Activated CD4-positive, alpha-beta memory T cell treated with anti-CD3 and anti-CD28 coated beads, Interleukin-2, amount 10 ng/mL, durations not matched to agents 7 days and 5 days (primary cell): ENCODE measurements at regions not wholly inside any gene's neighbourhood (a gene's known extent, or its start where the extent isn't known, plus 50 kb on each side); places are given as distances from the start of the nearest gene placed in this dataset.

Experiments
- CTCF ChIA-PET: fragments of 350-600 bp; sonication (Branson Sonifier 250); formaldehyde crosslinking; loops from one replicate; lab custom pipeline; 2021; ENCODE audit warnings: antibody characterized with exemption, inconsistent platforms; lab: Charles Lee
- POLR2A ChIA-PET: fragments of 350-600 bp; sonication (Branson Sonifier 250); formaldehyde crosslinking; loops from one replicate; lab custom pipeline; 2021; ENCODE audit warnings: antibody characterized with exemption; lab: Charles Lee
- DNase-seq: peaks from one replicate; pipeline ENCODE4 v3.0.0-alpha.2; 2020
- H3K27ac Mint-ChIP-seq: one replicate; pipeline ENCODE4 v1.8.0; 2021; ENCODE audit warnings: mild to moderate bottlenecking, mixed read lengths
- H3K27me3 Mint-ChIP-seq: one replicate; pipeline ENCODE4 v1.8.0; 2021; ENCODE audit warnings: mixed read lengths
- H3K36me3 Mint-ChIP-seq: one replicate; pipeline ENCODE4 v1.8.0; 2021; ENCODE audit warnings: low read depth, mixed read lengths
- H3K4me1 Mint-ChIP-seq: one replicate; pipeline ENCODE4 v1.8.0; 2021; ENCODE audit warnings: mixed read lengths
- H3K4me3 Mint-ChIP-seq: one replicate; pipeline ENCODE4 v1.8.0; 2021; ENCODE audit warnings: mild to moderate bottlenecking, mixed read lengths
- H3K9me3 Mint-ChIP-seq: one replicate; pipeline ENCODE4 v1.8.0; 2021; ENCODE audit warnings: mixed read lengths

GRCh38 chr15:39290711-39291435, 290.0 kb upstream of the THBS1 start:
- Mint-ChIP-seq H3K9me3 (no peaks in the 10 kb centered on the region), H3K4me3 (no peak overlapping the region), H3K4me1 (no peaks in the 10 kb centered on the region), H3K27me3 (peaks cover 26% of the 10 kb centered on the region), H3K36me3 (no peaks in the 10 kb centered on the region), H3K27ac (no peak overlapping the region)
- ChIA-PET CTCF (interaction anchor here (0.5 kb wide), 1 partner anchor 367 kb away, joined by 3 read pairs; no protein-coding TSS in a partner anchor), POLR2A (no interaction called here)
- no peak for DNase-seq

DNA sequence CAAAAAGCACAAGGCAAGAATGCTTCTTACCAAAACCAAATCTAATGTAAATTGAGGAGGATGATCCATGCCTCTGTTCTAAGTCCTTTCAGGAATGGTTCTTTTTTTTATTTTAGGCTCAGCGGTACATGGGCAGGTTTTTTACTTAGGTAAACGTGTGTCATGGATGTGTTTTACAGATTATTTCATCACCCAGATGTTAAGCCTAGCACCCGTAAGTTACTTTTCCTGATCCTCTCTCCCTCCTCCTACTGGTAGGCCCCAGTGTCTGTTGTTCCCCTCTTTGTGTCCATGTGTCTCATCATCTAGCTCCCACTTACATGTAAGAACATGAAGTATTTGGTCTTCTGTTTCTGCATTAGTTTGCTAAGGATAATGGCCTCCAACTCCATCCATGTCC, 289.2 kb upstream of the THBS1 start:
- Mint-ChIP-seq H3K9me3 (no peaks in the 10 kb centered on the region), H3K27ac (no peak overlapping the region), H3K36me3 (no peaks in the 10 kb centered on the region), H3K27me3 (peaks cover 18% of the 10 kb centered on the region), H3K4me1 (no peaks in the 10 kb centered on the region), H3K4me3 (no peak overlapping the region)
- CTCF ChIA-PET, result no interaction called here
- POLR2A ChIA-PET, result no interaction called here
- DNase-seq, result no peak

- Mint-ChIP-seq H3K27me3 (peaks cover 18% of the 10 kb centered on the region), H3K36me3 (no peaks in the 10 kb centered on the region), H3K4me1 (no peaks in the 10 kb centered on the region), H3K9me3 (no peaks in the 10 kb centered on the region), H3K27ac (no peak overlapping the region), H3K4me3 (no peak overlapping the region)
- ChIA-PET POLR2A (no interaction called here), CTCF (no interaction called here)
- no peak for DNase-seq
Observed at GRCh38 chr15:39296955-39297354, 283.9 kb upstream of the THBS1 start.

DNA sequence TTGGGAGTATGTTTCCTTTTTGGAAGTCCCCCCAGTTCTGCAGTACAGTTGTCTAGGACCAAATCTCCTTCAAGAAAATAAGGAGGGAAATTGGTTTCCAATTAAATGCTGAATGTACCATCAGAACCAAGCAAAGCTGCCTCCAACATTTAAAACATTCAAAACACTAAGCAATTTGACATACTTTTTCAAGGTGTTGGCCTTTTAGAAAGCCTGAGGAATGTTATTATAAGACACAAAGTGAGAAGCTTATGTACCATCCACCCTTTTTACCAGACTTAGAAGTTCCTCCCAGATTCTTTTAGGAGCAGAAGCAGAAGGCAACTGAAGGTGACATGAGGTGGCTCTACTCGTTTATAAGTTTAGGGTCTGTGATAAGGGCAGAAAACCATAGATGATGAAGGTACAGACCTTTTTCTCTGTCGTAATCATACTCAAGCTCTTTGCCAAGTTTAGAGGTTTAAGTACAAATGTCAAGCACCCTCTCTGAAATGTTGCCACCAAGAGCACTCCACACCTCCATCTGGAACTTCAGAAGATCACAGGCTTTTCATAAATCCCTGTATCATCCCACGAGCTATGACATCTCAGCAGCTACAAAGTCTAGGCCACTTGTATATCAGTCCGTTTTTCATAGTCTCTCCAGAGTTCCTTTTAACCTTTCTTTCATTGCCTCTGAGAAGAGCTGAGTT, 282.5 kb upstream of the THBS1 start:
- POLR2A ChIA-PET, result no interaction called here
- Mint-ChIP-seq H3K4me3 (no peak overlapping the region), H3K27ac (no peak overlapping the region), H3K9me3 (no peaks in the 10 kb centered on the region), H3K4me1 (no peaks in the 10 kb centered on the region), H3K36me3 (no peaks in the 10 kb centered on the region), H3K27me3 (peaks cover 27% of the 10 kb centered on the region)
- CTCF ChIA-PET, result no interaction called here
- DNase-seq, result no peak

DNA sequence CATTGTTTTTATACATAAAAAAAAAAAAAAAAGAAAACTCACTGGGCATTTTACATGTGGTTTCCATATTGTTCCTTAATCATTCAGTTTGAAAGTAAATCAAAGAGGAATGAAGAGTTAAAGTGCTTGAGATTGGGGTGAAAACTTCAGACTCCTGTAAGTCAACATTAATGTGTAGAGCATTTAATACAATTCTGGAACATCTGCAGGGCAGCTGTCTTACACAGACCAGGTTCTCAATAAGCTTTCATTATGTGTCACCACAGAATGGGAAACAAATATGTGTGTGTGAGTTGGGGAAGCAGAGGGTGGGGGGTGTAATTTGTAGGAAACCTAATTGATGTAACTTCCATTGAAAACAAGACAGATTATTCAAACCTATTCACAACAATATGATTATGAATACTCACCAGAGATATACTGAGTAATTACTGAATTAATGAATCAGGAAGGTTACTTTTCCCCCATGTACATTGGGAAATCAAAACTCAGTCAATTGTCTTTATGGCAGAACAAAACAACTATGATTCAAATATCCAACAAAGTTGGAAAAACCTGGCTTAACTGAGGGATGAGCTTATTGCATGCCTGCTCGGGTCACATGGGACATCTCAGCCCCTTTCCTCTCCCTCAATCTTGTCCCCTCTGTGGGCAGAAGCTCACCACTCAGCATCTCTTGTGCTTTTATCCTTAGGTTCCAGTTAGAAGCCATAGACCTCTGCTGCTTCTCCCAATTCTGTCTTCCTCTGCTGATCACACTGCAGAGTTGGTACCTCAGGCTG, 281.2 kb upstream of the THBS1 start:
- peaks cover 27% of the 10 kb centered on the region for H3K27me3 Mint-ChIP-seq
- no peak for DNase-seq
- H3K9me3 Mint-ChIP-seq, result no peaks in the 10 kb centered on the region
- H3K4me1 Mint-ChIP-seq, result no peaks in the 10 kb centered on the region
- CTCF ChIA-PET, result no interaction called here
- no peak overlapping the region for H3K4me3 Mint-ChIP-seq
- no peaks in the 10 kb centered on the region for H3K36me3 Mint-ChIP-seq
- no peak overlapping the region for H3K27ac Mint-ChIP-seq
- POLR2A ChIA-PET, result no interaction called here

GRCh38 chr15:39300451-39301153, 280.3 kb upstream of the THBS1 start:
- POLR2A ChIA-PET, result no interaction called here
- H3K27me3 Mint-ChIP-seq, result peaks cover 28% of the 10 kb centered on the region
- H3K36me3 Mint-ChIP-seq, result no peaks in the 10 kb centered on the region

DNA sequence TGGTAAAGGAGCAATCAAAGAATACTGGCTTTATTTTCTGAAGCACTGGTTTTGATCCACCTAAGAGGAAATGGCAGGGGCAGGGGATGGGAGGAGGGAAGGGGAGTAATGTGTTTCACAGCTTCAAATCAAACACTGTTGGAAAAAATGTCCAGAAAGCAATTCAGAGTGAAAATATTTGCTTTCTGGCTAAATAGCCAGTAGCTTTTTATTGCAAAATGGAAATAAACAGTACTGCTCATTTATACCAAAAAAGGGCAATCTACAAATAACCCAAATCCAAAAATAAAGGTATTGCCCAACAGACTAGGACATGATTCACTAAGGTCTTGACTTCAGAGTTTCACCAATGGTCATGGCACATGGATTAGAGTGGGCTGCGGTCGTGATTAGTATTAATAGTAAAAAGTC, 279.3 kb upstream of the THBS1 start:
- no peak for DNase-seq
- H3K4me3 Mint-ChIP-seq, result no peak overlapping the region
- no peaks in the 10 kb centered on the region for H3K9me3 Mint-ChIP-seq
- H3K36me3 Mint-ChIP-seq, result no peaks in the 10 kb centered on the region
- peaks cover 34% of the 10 kb centered on the region for H3K27me3 Mint-ChIP-seq
- POLR2A ChIA-PET, result no interaction called here
- H3K4me1 Mint-ChIP-seq, result no peaks in the 10 kb centered on the region
- H3K27ac Mint-ChIP-seq, result no peak overlapping the region
- CTCF ChIA-PET, result no interaction called here

More at GRCh38 chr15:39300451-39301153, 280.3 kb upstream of the THBS1 start:
- Mint-ChIP-seq H3K4me3 (no peak overlapping the region), H3K9me3 (no peaks in the 10 kb centered on the region), H3K4me1 (no peaks in the 10 kb centered on the region), H3K27ac (no peak overlapping the region)
- DNase-seq, result no peak
- CTCF ChIA-PET, result no interaction called here

DNA sequence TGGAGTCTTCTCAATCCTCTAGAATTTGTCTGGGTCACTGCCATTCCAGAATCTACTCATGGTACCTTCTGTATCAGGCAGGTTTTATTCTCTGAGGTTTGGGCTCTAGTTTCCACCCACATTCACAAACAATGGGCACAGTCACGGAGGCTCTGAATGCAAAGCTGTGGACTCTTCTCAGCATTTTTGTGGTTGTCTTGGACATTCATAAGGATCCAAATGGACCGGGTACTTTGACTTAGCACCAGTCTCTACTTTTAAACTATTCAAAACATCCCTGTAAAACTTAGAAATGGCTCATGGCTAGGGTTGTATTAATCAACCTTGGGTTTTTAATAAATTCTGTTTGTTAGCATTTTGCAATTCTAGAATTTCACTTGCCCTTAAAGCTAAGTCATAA, 277.9 kb upstream of the THBS1 start:
- no peaks in the 10 kb centered on the region for H3K9me3 Mint-ChIP-seq
- H3K36me3 Mint-ChIP-seq, result no peaks in the 10 kb centered on the region
- ChIA-PET POLR2A (no interaction called here), CTCF (no interaction called here)
- DNase-seq, result no peak
- no peaks in the 10 kb centered on the region for H3K4me1 Mint-ChIP-seq
- H3K4me3 Mint-ChIP-seq, result no peak overlapping the region
- H3K27me3 Mint-ChIP-seq, result peaks cover 36% of the 10 kb centered on the region
- no peak overlapping the region for H3K27ac Mint-ChIP-seq

GRCh38 chr15:39304201-39304841, 276.6 kb upstream of the THBS1 start:
- Mint-ChIP-seq H3K27ac (no peak overlapping the region), H3K36me3 (no peaks in the 10 kb centered on the region), H3K27me3 (peaks cover 36% of the 10 kb centered on the region), H3K4me1 (no peaks in the 10 kb centered on the region), H3K4me3 (no peak overlapping the region), H3K9me3 (no peaks in the 10 kb centered on the region)
- DNase-seq, result no peak
- POLR2A ChIA-PET, result no interaction called here
- CTCF ChIA-PET, result no interaction called here

DNA sequence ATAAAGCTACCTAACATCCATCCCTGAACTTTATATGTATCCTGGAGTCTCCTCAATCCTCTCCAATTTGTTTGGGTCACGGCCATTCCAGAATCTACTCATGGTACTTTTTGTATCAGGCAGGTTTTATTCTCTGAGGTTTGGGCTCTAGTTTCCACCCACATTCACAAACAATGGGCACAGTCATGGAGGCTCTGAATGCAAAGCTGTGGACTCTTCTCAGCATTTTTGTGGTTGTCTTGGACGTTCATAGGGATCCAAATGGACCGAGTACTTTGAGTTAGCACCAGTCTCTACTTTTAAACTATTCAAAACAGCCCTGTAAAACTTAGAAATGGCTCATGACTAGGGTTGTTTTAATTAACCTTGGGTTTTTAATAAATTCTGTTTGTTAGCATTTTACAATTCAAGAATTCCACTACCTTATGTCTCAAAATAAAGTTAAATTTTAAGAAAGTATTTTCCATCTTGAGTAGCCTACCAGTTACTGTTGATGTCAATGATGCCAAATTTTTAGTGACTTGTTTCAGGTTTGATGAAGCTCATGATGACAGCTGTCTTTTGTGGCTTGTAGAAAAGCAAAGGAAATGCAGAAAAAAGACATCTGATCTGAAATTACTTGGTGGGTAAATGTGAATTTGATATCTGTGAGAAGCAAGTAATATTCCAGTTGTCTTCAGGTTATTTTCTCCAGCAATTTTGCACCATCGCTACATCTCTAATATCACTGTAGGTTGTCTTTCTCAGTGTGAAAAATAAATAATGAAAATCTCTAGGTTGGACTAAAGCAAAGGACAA, 275.7 kb upstream of the THBS1 start:
- H3K4me1 Mint-ChIP-seq, result no peaks in the 10 kb centered on the region
- H3K27me3 Mint-ChIP-seq, result peaks cover 30% of the 10 kb centered on the region
- POLR2A ChIA-PET, result no interaction called here
- H3K27ac Mint-ChIP-seq, result no peak overlapping the region
- CTCF ChIA-PET, result no interaction called here
- DNase-seq, result no peak
- H3K36me3 Mint-ChIP-seq, result no peaks in the 10 kb centered on the region
- no peaks in the 10 kb centered on the region for H3K9me3 Mint-ChIP-seq
- no peak overlapping the region for H3K4me3 Mint-ChIP-seq

DNA sequence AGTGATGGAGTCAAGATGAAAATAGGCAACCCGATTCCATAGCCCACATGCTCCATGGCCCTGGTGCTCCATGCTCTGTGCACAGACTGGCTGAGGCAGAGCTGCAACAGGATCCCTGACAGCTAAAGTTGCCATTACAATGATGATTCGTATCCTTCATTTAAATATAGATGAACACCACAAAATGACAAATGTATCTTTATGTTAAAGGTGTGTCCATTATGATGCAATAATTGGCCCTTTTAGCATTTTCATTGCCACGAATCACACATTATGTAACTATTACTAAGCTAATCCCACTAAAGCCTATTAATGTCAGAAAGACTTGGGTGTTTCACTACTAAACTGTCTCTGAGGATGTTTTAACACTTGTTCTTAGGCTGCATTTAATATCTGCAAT, 270.2 kb upstream of the THBS1 start:
- CTCF ChIA-PET, result no interaction called here
- Mint-ChIP-seq H3K36me3 (no peaks in the 10 kb centered on the region), H3K27ac (no peak overlapping the region), H3K9me3 (no peaks in the 10 kb centered on the region), H3K27me3 (peaks cover 17% of the 10 kb centered on the region), H3K4me1 (no peaks in the 10 kb centered on the region), H3K4me3 (no peak overlapping the region)
- no peak for DNase-seq
- POLR2A ChIA-PET, result no interaction called here

DNA sequence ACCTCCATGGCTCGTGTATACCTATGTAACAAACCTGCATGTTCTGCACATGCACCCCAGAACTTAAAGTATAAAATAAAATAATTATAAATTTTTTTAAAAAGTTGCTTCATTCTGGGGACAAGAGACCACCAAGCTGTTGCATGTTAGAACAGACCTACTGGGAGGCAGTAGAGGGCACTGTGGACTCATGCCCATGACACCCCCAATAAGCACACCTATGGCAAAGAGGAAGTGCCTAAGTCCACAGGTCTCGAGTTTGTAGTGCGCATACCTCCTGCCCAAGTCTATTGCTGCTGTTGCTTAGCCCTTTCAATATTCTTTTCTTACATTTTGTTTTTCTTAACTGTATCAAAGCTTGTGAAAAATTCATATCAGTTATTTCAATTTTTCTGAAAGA, 267.9 kb upstream of the THBS1 start:
- Mint-ChIP-seq H3K4me3 (no peak overlapping the region), H3K27me3 (peaks cover 12% of the 10 kb centered on the region), H3K4me1 (no peaks in the 10 kb centered on the region), H3K27ac (no peak overlapping the region), H3K9me3 (no peaks in the 10 kb centered on the region), H3K36me3 (no peaks in the 10 kb centered on the region)
- POLR2A ChIA-PET, result no interaction called here
- CTCF ChIA-PET, result no interaction called here
- no peak for DNase-seq
